ENCODE measurements at regions not wholly inside any gene's neighbourhood (a gene's known extent, or its start where the extent isn't known, plus 50 kb on each side); places are given as distances from the start of the nearest gene placed in this dataset.
"Not testable (repeated sequence)": the region's sequence is repeated elsewhere in the genome, so short reads cannot be mapped to it uniquely, and the experiment has no call there.

DNA sequence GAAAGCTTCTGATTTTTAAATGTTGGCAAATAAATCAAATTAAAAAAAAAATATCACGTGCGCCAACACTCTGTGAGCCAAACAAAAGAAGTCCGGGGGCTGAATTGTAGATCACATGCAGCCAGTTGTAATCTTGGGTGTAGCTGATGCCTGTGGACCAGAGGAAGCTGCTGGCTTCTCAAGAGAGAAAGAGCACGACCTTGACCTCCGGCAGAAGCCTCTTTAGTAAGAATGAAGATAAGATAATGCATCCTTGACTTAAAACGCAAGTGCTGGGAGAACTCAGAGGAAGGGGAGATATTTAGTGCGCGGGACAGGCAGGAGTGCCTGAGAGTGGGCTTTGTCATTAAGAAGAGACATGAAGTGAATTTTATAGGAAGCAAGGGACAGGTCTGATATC, 162.8 kb upstream of the TBX3 start:
- Histone ChIP-seq H3K36me3 (ENCODE audit: insufficient read depth, low read length) (no peaks in the 10 kb centered on the region), H3K9ac (ENCODE audit: low read depth, low read length) (no peak overlapping the region), H3K4me1 (ENCODE audit: insufficient read depth, low read length) (no peaks in the 10 kb centered on the region), H3K9me3 (ENCODE audit: control insufficient read depth, insufficient read depth, low read length) (no peaks in the 10 kb centered on the region)

GRCh38 chr12:114841557-114842251, 157.7 kb upstream of the TBX3 start:
- Histone ChIP-seq H3K9ac (ENCODE audit: low read depth, low read length) (no peak overlapping the region), H3K4me1 (ENCODE audit: insufficient read depth, low read length) (peaks cover 4% of the 10 kb centered on the region; the same call in 1 of the 2 replicates), H3K36me3 (ENCODE audit: insufficient read depth, low read length) (no peaks in the 10 kb centered on the region), H3K9me3 (ENCODE audit: control insufficient read depth, insufficient read depth, low read length) (peaks cover 5% of the 10 kb centered on the region; the same call in 1 of the 2 replicates)

DNA sequence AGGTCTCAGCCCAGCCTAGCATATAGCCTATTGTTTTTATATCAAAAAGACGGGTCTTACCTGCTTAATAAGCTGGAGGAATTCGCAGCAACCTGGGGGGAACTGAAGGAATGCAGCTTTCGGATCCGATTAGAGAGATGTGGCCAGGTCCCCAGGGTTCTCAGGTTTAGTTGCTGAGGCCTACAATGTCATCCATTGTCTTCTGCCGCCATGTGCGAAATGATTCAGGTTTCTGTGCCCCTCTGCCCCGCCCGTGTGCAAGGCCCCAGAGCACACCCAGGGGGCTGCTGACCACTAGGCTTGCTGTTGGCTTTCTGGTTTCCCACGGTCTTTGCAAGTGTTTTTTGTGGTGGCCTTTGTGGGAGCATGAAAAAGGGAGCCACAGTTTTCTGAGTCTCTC, 154.5 kb upstream of the TBX3 start:
- no peak overlapping the region for H3K9ac ChIP-seq (ENCODE audit: low read depth, low read length)
- H3K4me1 ChIP-seq (ENCODE audit: insufficient read depth, low read length): peaks cover 4% of the 10 kb centered on the region; the same call in 1 of the 2 replicates
- H3K9me3 ChIP-seq (ENCODE audit: control insufficient read depth, insufficient read depth, low read length): peaks cover 10% of the 10 kb centered on the region
- H3K36me3 ChIP-seq (ENCODE audit: insufficient read depth, low read length): no peaks in the 10 kb centered on the region

DNA sequence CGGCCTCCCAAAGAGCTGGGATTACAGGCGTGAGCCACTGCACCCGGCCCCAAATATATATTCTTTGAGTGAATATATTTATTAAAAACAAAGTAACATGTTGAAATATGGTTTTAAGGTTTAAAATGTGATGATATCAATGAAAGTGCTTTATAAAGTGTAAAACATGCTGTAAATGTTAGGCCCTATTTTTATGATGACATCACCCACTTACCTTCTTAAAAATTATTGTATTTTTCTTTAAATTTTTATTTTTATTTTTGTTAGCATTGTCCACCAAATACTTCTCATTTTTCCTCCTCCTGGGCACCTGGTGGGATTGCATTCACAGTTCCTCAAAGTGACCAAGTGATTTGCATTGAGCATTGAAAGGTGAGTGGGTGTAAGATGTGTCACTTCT, 152.6 kb upstream of the TBX3 start:
- Histone ChIP-seq H3K36me3 (ENCODE audit: insufficient read depth, low read length) (no peaks in the 10 kb centered on the region), H3K9ac (ENCODE audit: low read depth, low read length) (no peak overlapping the region), H3K9me3 (ENCODE audit: control insufficient read depth, insufficient read depth, low read length) (peaks cover 10% of the 10 kb centered on the region), H3K4me1 (ENCODE audit: insufficient read depth, low read length) (peaks cover 4% of the 10 kb centered on the region; the same call in 1 of the 2 replicates)

DNA sequence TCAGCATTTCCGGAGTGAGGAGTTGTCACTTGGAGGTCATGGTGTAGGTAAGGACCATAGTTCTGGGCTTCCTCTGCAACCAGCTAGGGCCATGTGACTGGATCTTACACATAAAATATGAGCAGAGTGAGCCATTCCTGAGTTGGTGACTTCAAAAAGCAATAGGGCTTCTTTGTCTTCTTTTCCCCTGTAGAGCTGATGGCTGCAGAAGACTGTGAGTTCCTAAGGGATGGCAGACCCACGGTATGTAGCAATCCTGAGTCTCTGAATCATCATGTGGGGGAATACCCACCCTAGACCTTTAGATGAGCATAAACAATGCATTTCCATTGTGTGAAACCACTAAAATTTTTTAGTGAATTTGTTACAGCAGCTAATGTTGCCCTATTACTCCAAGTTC, 151.1 kb upstream of the TBX3 start:
- Histone ChIP-seq H3K4me1 (ENCODE audit: insufficient read depth, low read length) (no peaks in the 10 kb centered on the region), H3K36me3 (ENCODE audit: insufficient read depth, low read length) (no peaks in the 10 kb centered on the region), H3K9me3 (ENCODE audit: control insufficient read depth, insufficient read depth, low read length) (peaks cover 10% of the 10 kb centered on the region), H3K9ac (ENCODE audit: low read depth, low read length) (no peak overlapping the region)

DNA sequence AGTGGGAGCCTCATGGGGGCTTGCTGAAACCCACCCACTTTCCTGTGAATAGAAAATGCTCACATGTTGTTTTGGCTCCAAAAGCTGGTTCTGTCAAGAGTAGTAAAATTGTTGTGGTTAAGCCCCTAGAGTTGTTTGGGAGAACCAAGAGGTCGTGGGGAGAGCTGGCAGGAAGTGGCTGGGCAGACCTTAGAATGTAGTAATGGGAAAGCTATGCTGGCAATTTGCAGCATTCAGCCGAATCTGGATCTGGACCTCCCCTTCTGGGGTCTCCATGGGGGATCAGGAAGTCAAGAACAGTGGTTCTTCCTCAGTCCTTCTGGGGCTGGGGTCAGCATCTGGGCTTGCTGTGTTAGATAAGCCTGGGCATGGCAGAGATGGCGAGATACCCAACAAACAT, 150.6 kb upstream of the TBX3 start:
- H3K9ac ChIP-seq (ENCODE audit: low read depth, low read length): no peak overlapping the region
- H3K36me3 ChIP-seq (ENCODE audit: insufficient read depth, low read length): no peaks in the 10 kb centered on the region
- H3K9me3 ChIP-seq (ENCODE audit: control insufficient read depth, insufficient read depth, low read length): peaks cover 10% of the 10 kb centered on the region
- no peaks in the 10 kb centered on the region for H3K4me1 ChIP-seq (ENCODE audit: insufficient read depth, low read length)

DNA sequence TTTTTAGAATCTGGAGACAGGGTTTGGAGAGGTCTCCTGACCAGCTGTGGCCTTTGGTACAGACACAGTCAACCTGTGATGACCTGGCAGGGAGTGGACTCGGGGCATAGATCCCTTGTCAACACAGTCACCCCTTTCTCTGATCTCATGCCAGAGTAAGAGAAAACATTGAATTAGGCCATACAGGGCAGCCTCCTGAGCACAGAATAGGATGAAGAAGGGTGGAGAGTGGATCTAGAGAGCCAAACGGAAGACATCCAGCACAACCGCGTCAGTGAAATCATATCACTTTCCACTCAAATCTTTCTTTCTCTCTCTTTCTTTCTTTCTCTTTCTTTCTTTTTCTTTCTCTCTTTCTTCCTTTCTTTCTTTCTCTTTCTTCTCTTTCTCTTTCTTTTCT, 145.9 kb upstream of the TBX3 start:
- no peak overlapping the region for H3K9ac ChIP-seq (ENCODE audit: low read depth, low read length)
- no peaks in the 10 kb centered on the region for H3K4me1 ChIP-seq (ENCODE audit: insufficient read depth, low read length)
- H3K36me3 ChIP-seq (ENCODE audit: insufficient read depth, low read length): no peaks in the 10 kb centered on the region
- H3K9me3 ChIP-seq (ENCODE audit: control insufficient read depth, insufficient read depth, low read length): no peaks in the 10 kb centered on the region

- H3K9me3 ChIP-seq (ENCODE audit: control insufficient read depth, insufficient read depth, low read length); H3K4me1 ChIP-seq (ENCODE audit: insufficient read depth, low read length); H3K9ac ChIP-seq (ENCODE audit: low read depth, low read length); H3K36me3 ChIP-seq (ENCODE audit: insufficient read depth, low read length): not testable (repeated sequence)
Measured at GRCh38 chr12:114829244-114829643, 145.3 kb upstream of the TBX3 start.

DNA sequence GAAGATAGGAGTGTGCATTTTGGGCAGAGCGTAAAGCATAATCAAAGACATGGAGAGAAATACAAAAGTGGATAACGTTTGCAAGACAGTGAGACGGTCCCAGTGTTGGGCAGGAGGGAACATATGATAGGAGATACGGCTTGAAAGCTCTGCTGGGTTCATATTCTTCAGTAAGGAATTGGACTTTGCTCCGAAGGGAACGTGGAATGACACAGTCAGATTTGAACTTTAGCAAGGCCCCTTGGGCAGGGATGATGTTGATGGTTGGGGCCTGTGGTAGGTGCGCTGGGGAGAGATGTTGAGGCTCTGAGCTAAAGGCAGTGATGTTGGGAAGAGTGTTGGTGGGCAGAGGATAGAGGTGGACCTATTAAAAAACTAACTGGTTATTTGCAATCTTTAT, 143.5 kb upstream of the TBX3 start:
- H3K9me3 ChIP-seq (ENCODE audit: control insufficient read depth, insufficient read depth, low read length): no peaks in the 10 kb centered on the region
- no peak overlapping the region for H3K9ac ChIP-seq (ENCODE audit: low read depth, low read length)
- H3K36me3 ChIP-seq (ENCODE audit: insufficient read depth, low read length): no peaks in the 10 kb centered on the region
- H3K4me1 ChIP-seq (ENCODE audit: insufficient read depth, low read length): no peaks in the 10 kb centered on the region

DNA sequence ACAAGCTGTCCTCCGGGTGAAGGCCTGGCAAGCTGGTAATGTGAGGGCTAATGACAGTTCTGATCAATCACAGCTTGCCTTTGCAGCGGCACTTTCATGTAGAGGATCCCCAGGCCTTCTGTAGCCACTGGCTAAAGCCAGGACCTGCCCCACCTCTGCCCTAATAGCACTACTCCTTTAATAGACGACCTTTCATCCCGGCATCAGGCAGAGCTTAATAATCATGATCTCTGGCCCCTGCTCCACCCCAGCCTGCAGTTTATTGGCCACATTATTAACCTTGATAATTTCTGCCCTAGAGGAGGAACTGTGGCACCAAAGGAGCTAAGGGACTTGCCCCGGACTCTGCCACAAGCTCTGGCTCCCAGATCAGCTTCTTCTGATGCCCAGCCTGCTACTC, 142.3 kb upstream of the TBX3 start:
- Histone ChIP-seq H3K9me3 (ENCODE audit: control insufficient read depth, insufficient read depth, low read length) (no peaks in the 10 kb centered on the region), H3K36me3 (ENCODE audit: insufficient read depth, low read length) (no peaks in the 10 kb centered on the region), H3K4me1 (ENCODE audit: insufficient read depth, low read length) (no peaks in the 10 kb centered on the region), H3K9ac (ENCODE audit: low read depth, low read length) (no peak overlapping the region)

DNA sequence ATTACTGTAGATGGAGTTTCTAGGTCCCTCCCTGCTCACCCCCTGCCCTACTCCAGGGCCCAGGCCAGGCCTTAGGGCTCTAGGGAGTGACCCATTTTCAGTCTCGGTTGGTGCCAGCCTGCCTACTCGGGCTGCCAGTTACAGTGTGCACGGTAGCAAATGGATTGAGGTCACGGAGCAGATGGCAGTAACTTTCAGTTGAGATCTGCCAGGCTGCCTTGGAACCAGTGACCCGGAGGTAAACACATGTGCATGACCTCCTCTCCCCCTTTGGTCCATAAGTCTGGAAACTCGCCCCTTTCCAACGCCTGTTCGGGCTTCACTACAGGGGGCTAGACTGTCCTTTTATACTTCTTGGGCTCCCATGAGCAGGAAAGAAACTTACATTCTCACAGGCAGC, 139.7 kb upstream of the TBX3 start:
- H3K9me3 ChIP-seq (ENCODE audit: control insufficient read depth, insufficient read depth, low read length): no peaks in the 10 kb centered on the region
- H3K9ac ChIP-seq (ENCODE audit: low read depth, low read length): no peak overlapping the region
- H3K4me1 ChIP-seq (ENCODE audit: insufficient read depth, low read length): no peaks in the 10 kb centered on the region
- H3K36me3 ChIP-seq (ENCODE audit: insufficient read depth, low read length): no peaks in the 10 kb centered on the region

- Histone ChIP-seq H3K36me3 (ENCODE audit: insufficient read depth, low read length) (no peaks in the 10 kb centered on the region), H3K9ac (ENCODE audit: low read depth, low read length) (no peak overlapping the region), H3K9me3 (ENCODE audit: control insufficient read depth, insufficient read depth, low read length) (no peaks in the 10 kb centered on the region), H3K4me1 (ENCODE audit: insufficient read depth, low read length) (no peaks in the 10 kb centered on the region)
Measured at GRCh38 chr12:114821570-114821969, 137.6 kb upstream of the TBX3 start.

DNA sequence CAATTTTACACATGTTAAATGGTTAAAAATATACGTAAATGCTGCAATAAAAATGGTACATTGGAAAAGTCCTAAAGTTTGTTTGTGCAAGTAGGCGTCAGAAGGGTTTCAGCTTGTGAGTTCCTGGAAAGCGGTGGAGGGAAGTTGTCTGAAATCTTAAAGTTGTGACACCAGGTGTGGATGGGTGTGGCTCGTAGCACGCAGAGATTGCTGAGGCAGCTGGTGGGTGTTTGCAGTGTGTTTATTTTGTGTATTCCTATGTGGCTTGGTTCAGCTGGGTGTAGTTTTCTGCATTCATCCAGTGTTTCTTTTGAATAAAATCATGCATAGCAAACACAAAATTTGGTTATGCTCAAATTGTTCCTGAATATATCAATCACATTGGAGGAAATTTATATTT, 136.8 kb upstream of the TBX3 start:
- H3K9ac ChIP-seq (ENCODE audit: low read depth, low read length): no peak overlapping the region

DNA sequence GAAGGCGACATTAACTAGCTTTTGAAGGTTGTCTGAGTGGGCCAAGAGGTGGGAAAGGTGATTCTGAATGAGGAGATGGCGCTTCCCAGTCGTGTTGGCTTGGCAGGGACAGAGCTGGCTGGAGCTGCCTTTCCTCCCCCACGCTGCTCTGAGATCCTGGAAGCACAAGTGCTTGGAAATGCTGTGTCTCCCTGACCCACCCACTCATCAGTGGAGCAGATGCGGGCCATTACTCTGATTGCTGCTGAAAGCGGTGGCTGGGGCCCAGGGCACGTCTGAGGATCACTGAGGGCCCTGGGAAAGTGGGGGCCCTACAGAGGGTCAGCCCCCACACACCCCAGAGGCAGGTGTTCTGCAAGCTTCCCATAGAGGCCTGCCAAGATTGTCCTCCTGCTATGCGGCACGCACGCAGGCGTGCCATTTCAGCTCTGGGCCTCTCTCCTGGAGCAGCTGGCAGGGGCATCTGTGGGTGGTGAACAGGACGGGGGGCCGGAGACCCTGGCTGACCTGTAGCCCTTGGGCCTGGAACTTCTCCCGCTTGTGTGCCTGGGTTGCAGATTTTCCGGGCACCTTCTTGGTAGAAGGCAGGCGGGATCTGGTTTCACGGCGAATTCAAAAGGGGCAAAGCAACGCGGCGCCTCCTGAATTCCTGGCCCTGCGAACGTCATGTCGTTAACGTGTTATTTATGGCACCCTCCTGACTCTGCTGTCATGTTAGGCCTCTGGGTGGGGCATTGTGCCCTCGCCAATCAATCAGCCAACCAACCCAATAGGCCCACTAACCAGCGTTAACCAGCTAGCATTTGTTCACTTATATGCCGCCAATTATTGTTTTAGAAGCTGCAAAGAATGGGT, 133.8 kb upstream of the TBX3 start:
- H3K9me3 ChIP-seq (ENCODE audit: control insufficient read depth, insufficient read depth, low read length): no peaks in the 10 kb centered on the region
- no peaks in the 10 kb centered on the region for H3K36me3 ChIP-seq (ENCODE audit: insufficient read depth, low read length)
- H3K9ac ChIP-seq (ENCODE audit: low read depth, low read length): no peak overlapping the region
- peaks cover 1% of the 10 kb centered on the region; the same call in 1 of the 2 replicates for H3K4me1 ChIP-seq (ENCODE audit: insufficient read depth, low read length)

More for the DNA sequence above, 136.8 kb upstream of the TBX3 start:
- Histone ChIP-seq H3K36me3 (ENCODE audit: insufficient read depth, low read length) (no peaks in the 10 kb centered on the region), H3K4me1 (ENCODE audit: insufficient read depth, low read length) (no peaks in the 10 kb centered on the region), H3K9me3 (ENCODE audit: control insufficient read depth, insufficient read depth, low read length) (no peaks in the 10 kb centered on the region)

All from ES-I3 (cell line).